HCT116 (cell line): ENCODE measurements at regions not wholly inside any gene's neighbourhood (a gene's known extent, or its start where the extent isn't known, plus 50 kb on each side); places are given as distances from the start of the nearest gene placed in this dataset.

Experiments
- ELF1 ChIP-seq: IDR thresholded peaks from 2 replicates; pipeline ENCODE4 v1.6.1; 2012; ENCODE audit warnings: low read depth, borderline replicate concordance
- EZH2 ChIP-seq: fragments of 200-600 bp; sonication (generic); IDR thresholded peaks from 2 replicates; pipeline ENCODE4 v1.6.1; 2017; ENCODE audit warnings: antibody characterized with exemption, mixed run types
- EZH2phosphoT487 ChIP-seq: fragments of 200-600 bp; IDR thresholded peaks from 2 replicates; pipeline ENCODE4 v1.6.1; 2018; ENCODE audit warnings: antibody characterized with exemption, borderline replicate concordance
- FOSL1 ChIP-seq: IDR thresholded peaks from 2 replicates; pipeline ENCODE4 v1.6.1; 2012; ENCODE audit warnings: low read depth
- JUND ChIP-seq: IDR thresholded peaks from 2 replicates; pipeline ENCODE4 v1.6.1; 2012
- POLR2A ChIP-seq: IDR thresholded peaks from 2 replicates; pipeline ENCODE4 v1.7.0; 2011; ENCODE audit warnings: borderline replicate concordance; ENCODE audit not compliant: insufficient read depth, insufficient read length; ENCODE audit errors: extremely low read depth
- TF ChIP-seq, protein P1 (sequence below), 3 experiments: fragments of 200-600 bp in 1 of 3; sonication (generic) in 1 of 3; IDR thresholded peaks in 2 of 3; conservative IDR thresholded peaks in 1 of 3; 2 replicates each; pipeline ENCODE4 v1.5.1; 2012 to 2017; ENCODE audit warnings: low read depth in 2 of 3, low read length in 2 of 3, antibody characterized with exemption in 1 of 3, borderline replicate concordance in 1 of 3, control low read depth in 1 of 3, mild to moderate bottlenecking in 1 of 3, mixed read lengths in 1 of 3, mixed run types in 1 of 3, moderate library complexity in 1 of 3; ENCODE audit not compliant: insufficient read depth in 1 of 3
- TF ChIP-seq, protein P2 (sequence below): IDR thresholded peaks from 2 replicates; pipeline ENCODE4 v1.6.1; 2012

DNA sequence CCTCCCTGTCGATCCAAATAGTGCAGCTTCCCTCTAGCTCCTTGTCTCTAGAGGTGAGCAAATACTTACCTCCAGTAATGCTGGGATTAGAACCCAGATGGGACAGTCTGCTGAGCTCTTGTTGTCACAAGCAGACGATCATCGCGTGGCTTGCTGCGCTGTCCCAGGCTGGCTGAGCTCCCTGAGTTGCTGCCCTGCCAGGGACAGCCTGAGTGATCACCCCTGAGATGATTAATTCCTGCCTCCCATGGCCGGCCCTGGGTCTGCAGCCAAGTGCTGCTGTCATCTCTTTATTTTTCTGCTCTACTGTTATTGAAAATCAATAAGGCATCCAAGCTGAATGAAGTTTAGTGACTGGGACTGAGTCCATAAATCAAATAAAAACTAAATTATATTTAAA is 94.0 kb upstream of the ALDH1B1 start:
- TF ChIP-seq EZH2: no peak
- no peak for TF ChIP-seq ELF1
- TF ChIP-seq POLR2A: no peak
- TF ChIP-seq, protein P1, sequence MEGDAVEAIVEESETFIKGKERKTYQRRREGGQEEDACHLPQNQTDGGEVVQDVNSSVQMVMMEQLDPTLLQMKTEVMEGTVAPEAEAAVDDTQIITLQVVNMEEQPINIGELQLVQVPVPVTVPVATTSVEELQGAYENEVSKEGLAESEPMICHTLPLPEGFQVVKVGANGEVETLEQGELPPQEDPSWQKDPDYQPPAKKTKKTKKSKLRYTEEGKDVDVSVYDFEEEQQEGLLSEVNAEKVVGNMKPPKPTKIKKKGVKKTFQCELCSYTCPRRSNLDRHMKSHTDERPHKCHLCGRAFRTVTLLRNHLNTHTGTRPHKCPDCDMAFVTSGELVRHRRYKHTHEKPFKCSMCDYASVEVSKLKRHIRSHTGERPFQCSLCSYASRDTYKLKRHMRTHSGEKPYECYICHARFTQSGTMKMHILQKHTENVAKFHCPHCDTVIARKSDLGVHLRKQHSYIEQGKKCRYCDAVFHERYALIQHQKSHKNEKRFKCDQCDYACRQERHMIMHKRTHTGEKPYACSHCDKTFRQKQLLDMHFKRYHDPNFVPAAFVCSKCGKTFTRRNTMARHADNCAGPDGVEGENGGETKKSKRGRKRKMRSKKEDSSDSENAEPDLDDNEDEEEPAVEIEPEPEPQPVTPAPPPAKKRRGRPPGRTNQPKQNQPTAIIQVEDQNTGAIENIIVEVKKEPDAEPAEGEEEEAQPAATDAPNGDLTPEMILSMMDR (IDR thresholded peaks at IDR 0.05 in 2 of 3, conservative IDR thresholded peaks at IDR 0.05 in 1 of 3; ENCODE audit: borderline replicate concordance in 1 of 3, insufficient read depth in 1 of 3, low read depth in 2 of 3, low read length in 2 of 3): no peak
- TF ChIP-seq JUND: no peak
- no peak for TF ChIP-seq FOSL1
- TF ChIP-seq, protein P2, sequence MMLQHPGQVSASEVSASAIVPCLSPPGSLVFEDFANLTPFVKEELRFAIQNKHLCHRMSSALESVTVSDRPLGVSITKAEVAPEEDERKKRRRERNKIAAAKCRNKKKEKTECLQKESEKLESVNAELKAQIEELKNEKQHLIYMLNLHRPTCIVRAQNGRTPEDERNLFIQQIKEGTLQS: no peak
- no peak for TF ChIP-seq EZH2phosphoT487
